HepG2 (cell line): ENCODE measurements at regions not wholly inside any gene's neighbourhood (a gene's known extent, or its start where the extent isn't known, plus 50 kb on each side); places are given as distances from the start of the nearest gene placed in this dataset.

Source experiments
- ESRRA ChIP-seq: sonication (generic); formaldehyde crosslinking; IDR thresholded peaks from 2 replicates; pipeline ENCODE4 v1.5.1; 2020; ENCODE audit warnings: mild to moderate bottlenecking, low read depth, missing genetic modification reagents
- ZNF563 ChIP-seq: sonication (generic); formaldehyde crosslinking; IDR thresholded peaks from 2 replicates; pipeline ENCODE4 v1.8.0; 2022; ENCODE audit warnings: mild to moderate bottlenecking, moderate library complexity, missing genetic modification reagents
- TF ChIP-seq, protein P1 (sequence below): sonication (generic); formaldehyde crosslinking; IDR thresholded peaks from 2 replicates; pipeline ENCODE4 v1.5.0; 2020; ENCODE audit warnings: mild to moderate bottlenecking, missing genetic modification reagents, moderate library complexity

DNA sequence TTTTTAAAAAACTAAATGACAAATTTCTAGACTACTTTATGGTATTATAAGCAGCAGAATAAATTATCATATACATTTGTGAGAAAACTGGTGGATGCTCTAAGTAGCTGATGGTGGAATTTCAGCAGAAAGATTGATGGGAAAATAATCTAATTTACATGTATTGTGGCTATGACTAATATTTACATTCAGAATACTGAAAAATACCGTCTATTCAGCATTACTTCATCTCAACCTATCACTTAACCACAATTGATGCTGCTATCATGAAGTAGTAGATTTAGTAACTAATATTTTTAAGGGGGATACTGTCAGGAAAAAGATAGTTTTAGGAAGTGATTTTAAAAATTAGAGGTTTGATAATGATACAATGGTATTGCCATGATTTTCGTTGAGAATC lies 137.9 kb downstream of the IFI44 start:
- TF ChIP-seq, protein P1, sequence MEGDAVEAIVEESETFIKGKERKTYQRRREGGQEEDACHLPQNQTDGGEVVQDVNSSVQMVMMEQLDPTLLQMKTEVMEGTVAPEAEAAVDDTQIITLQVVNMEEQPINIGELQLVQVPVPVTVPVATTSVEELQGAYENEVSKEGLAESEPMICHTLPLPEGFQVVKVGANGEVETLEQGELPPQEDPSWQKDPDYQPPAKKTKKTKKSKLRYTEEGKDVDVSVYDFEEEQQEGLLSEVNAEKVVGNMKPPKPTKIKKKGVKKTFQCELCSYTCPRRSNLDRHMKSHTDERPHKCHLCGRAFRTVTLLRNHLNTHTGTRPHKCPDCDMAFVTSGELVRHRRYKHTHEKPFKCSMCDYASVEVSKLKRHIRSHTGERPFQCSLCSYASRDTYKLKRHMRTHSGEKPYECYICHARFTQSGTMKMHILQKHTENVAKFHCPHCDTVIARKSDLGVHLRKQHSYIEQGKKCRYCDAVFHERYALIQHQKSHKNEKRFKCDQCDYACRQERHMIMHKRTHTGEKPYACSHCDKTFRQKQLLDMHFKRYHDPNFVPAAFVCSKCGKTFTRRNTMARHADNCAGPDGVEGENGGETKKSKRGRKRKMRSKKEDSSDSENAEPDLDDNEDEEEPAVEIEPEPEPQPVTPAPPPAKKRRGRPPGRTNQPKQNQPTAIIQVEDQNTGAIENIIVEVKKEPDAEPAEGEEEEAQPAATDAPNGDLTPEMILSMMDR (CRISPR knock-in tag) = no peak
- TF ChIP-seq ESRRA (CRISPR knock-in tag) (no peak), ZNF563 (CRISPR knock-in tag) (no peak)
